ENCODE measurements at regions not wholly inside any gene's neighbourhood (a gene's known extent, or its start where the extent isn't known, plus 50 kb on each side); places are given as distances from the start of the nearest gene placed in this dataset.

- no peaks in the 10 kb centered on the region for H3K27me3 Mint-ChIP-seq (ENCODE audit: low read depth)
- H3K27ac Mint-ChIP-seq, result peak overlapping the region in 2 of 3 experiments; percentile 2 to 13
- H3K36me3 Mint-ChIP-seq (ENCODE audit: low read depth), result no peaks in the 10 kb centered on the region
- TF ChIP-seq, protein P1, sequence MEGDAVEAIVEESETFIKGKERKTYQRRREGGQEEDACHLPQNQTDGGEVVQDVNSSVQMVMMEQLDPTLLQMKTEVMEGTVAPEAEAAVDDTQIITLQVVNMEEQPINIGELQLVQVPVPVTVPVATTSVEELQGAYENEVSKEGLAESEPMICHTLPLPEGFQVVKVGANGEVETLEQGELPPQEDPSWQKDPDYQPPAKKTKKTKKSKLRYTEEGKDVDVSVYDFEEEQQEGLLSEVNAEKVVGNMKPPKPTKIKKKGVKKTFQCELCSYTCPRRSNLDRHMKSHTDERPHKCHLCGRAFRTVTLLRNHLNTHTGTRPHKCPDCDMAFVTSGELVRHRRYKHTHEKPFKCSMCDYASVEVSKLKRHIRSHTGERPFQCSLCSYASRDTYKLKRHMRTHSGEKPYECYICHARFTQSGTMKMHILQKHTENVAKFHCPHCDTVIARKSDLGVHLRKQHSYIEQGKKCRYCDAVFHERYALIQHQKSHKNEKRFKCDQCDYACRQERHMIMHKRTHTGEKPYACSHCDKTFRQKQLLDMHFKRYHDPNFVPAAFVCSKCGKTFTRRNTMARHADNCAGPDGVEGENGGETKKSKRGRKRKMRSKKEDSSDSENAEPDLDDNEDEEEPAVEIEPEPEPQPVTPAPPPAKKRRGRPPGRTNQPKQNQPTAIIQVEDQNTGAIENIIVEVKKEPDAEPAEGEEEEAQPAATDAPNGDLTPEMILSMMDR (IDR thresholded peaks at IDR 0.05; ENCODE audit: unreplicated experiment in 3 of 3), result no peak
- H3K9me3 Mint-ChIP-seq, result no peaks in the 10 kb centered on the region
- peaks cover 17% of the 10 kb centered on the region for H3K4me1 Mint-ChIP-seq
- H3K4me3 Mint-ChIP-seq, result no peak overlapping the region
Measured at GRCh38 chr4:91957963-91958362, 345.8 kb upstream of the GRID2 start.

DNA sequence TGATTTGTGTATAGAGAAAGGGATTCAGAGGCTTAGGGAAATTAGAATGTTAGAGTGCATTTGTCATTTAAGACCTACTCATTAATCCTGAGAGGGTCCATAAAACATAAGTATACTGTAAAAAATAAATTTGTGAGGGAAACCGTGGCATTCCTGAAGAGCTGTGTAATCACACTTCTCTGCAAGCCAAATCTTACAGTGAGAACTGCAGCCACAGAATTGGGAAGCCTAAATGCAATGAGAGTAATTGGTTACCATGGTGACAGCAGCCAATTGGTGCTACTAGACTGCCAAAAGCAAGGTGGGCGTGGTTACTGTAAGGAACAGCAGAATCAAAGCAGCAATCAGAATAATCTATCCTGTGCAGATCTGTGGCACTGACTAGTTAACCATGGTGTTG, 345.2 kb upstream of the GRID2 start:
- no peaks in the 10 kb centered on the region for H3K9me3 Mint-ChIP-seq
- TF ChIP-seq, protein P1 (IDR thresholded peaks at IDR 0.05; ENCODE audit: unreplicated experiment in 3 of 3), result no peak
- H3K4me1 Mint-ChIP-seq, result peaks cover 23% of the 10 kb centered on the region
- no peaks in the 10 kb centered on the region for H3K36me3 Mint-ChIP-seq (ENCODE audit: low read depth)
- H3K27ac Mint-ChIP-seq, result peak overlapping the region in 2 of 3 experiments; percentile 2 to 36
- H3K27me3 Mint-ChIP-seq (ENCODE audit: low read depth), result no peaks in the 10 kb centered on the region
- no peak overlapping the region for H3K4me3 Mint-ChIP-seq

GRCh38 chr4:91961504-91961903, 342.3 kb upstream of the GRID2 start:
- Mint-ChIP-seq H3K27ac (peak overlapping the region in 1 of 3 experiments; percentile 9), H3K4me3 (no peak overlapping the region), H3K9me3 (no peaks in the 10 kb centered on the region), H3K27me3 (ENCODE audit: low read depth) (no peaks in the 10 kb centered on the region), H3K36me3 (ENCODE audit: low read depth) (no peaks in the 10 kb centered on the region), H3K4me1 (peaks cover 24% of the 10 kb centered on the region)
- TF ChIP-seq, protein P1 (IDR thresholded peaks at IDR 0.05; ENCODE audit: unreplicated experiment in 3 of 3), result no peak

GRCh38 chr4:91963486-91963885, 340.3 kb upstream of the GRID2 start:
- no peaks in the 10 kb centered on the region for H3K9me3 Mint-ChIP-seq
- no peak overlapping the region for H3K4me3 Mint-ChIP-seq
- H3K4me1 Mint-ChIP-seq, result peaks cover 19% of the 10 kb centered on the region
- TF ChIP-seq, protein P1 (IDR thresholded peaks at IDR 0.05; ENCODE audit: unreplicated experiment in 3 of 3), result no peak
- H3K27ac Mint-ChIP-seq, result peak overlapping the region in 2 of 3 experiments; percentile 69 to 73
- H3K36me3 Mint-ChIP-seq (ENCODE audit: low read depth), result no peaks in the 10 kb centered on the region
- no peaks in the 10 kb centered on the region for H3K27me3 Mint-ChIP-seq (ENCODE audit: low read depth)

- Mint-ChIP-seq H3K4me1 (peaks cover 16% of the 10 kb centered on the region), H3K27me3 (ENCODE audit: low read depth) (no peaks in the 10 kb centered on the region), H3K9me3 (no peaks in the 10 kb centered on the region), H3K4me3 (no peak overlapping the region), H3K36me3 (ENCODE audit: low read depth) (no peaks in the 10 kb centered on the region), H3K27ac (no peak overlapping the region)
- TF ChIP-seq, protein P1 (IDR thresholded peaks at IDR 0.05; ENCODE audit: unreplicated experiment in 3 of 3), result no peak
Measured at GRCh38 chr4:91965166-91965565, 338.6 kb upstream of the GRID2 start.

DNA sequence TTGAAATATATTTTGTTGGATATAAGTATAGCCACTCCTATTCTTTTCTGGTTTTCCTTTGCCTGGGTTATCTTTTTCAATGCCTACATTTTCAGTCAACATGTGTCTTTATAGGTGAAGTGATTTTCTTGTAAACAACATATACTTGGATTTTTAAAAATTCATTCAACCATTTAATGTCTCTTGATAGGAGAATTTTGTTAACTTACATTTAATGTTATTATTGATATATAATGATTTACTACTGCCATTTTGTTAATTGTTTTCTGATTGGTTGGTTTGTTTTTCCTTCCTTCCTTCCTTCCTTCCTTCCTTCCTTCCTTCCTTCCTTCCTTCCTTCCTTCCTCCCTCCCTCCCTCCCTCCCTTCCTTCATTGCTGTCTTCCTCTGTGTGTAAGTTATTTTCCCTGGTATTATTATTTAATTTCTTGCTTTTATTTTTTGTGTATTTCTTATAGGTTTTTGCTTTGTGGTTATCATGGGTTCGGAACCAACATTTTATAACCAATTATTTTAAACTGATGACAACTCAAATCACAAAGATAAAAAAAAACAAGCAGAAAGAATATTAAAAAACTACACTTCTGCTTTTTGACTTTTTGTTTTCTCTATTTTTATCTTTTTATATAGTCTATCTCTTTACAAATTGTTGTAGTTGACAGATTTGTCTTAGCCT, 330.1 kb upstream of the GRID2 start:
- no peaks in the 10 kb centered on the region for H3K36me3 Mint-ChIP-seq (ENCODE audit: low read depth)
- peaks cover 20% of the 10 kb centered on the region for H3K9me3 Mint-ChIP-seq
- H3K4me1 Mint-ChIP-seq, result no peaks in the 10 kb centered on the region

More for the DNA sequence above, 330.1 kb upstream of the GRID2 start:
- Mint-ChIP-seq H3K27me3 (ENCODE audit: low read depth) (no peaks in the 10 kb centered on the region), H3K4me3 (no peak overlapping the region), H3K27ac (no peak overlapping the region)
- TF ChIP-seq, protein P1 (IDR thresholded peaks at IDR 0.05; ENCODE audit: unreplicated experiment in 3 of 3), result no peak

Measured in nephron (organoid).